HT1080 (cell line): ENCODE measurements at regions not wholly inside any gene's neighbourhood (a gene's known extent, or its start where the extent isn't known, plus 50 kb on each side); places are given as distances from the start of the nearest gene placed in this dataset.
"Not testable (repeated sequence)": the region's sequence is repeated elsewhere in the genome, so short reads cannot be mapped to it uniquely, and the experiment has no call there.

Experiments used
- DNase-seq: peaks from one replicate; pipeline ENCODE4 v3.0.0-alpha.2; 2015; ENCODE audit warnings: low read depth

DNA sequence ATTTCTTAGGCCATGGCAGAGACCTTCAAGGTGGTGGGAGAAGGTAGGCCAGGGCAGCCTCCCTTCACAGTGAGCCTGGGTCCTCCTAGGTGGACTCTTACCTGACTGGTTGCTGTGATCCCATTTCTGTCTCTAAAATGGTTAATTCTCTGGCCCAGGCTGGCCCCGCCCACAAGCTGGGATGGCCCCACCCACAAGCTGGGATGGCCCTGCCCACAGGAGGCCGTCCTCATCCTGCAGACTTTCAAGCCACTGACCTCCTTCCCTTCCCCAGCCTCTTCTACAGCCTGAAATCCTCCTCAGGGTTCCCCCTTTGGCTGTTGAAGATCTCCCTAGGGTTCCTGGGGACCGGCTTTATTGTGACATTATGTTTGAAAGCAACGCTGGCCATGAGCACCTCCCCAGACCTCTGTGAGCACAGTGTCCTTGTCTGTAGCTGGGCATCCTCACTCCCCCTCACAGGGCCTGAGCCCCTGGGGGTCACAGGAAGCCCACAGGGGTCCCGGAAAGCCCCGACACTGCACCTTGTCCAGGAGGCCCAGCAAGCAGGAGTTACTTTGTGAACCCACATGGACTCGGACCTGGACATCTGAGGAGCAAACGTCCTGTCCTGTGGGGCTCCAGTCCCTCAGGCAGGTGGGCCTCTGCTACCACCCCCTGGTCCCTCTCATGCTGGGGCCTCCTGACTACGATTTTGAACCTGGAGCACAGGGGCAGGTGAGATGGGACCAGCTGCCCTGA, 621.7 kb downstream of the MATN1 start:
- DNase-seq, result no peak

DNA sequence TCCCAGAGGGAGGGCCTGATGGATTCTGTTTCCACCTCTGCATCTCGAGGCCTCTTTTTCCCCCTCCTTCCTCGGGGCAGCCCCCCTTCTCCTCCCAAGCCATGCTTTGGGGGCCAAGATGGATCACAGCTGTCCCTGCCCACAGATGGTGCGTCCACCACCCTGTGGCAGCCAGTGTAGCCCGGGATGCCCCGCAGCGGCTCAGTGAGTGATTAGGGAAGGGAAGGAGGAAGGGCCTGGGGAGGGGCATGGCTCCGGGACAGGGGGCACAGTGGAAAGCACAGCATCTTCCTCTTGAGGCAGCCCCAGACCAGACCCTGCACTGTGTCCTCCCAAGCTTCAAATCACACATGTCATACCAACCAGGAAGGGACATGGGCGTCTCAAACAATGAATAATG, 622.4 kb downstream of the MATN1 start:
- DNase-seq, result no peak

GRCh38 chr1:30100524-30100862, 622.9 kb downstream of the MATN1 start:
- no peak for DNase-seq

- no peak for DNase-seq
These were observed 623.5 kb downstream of the MATN1 start for GRCh38 chr1:30099587-30100523.

DNA sequence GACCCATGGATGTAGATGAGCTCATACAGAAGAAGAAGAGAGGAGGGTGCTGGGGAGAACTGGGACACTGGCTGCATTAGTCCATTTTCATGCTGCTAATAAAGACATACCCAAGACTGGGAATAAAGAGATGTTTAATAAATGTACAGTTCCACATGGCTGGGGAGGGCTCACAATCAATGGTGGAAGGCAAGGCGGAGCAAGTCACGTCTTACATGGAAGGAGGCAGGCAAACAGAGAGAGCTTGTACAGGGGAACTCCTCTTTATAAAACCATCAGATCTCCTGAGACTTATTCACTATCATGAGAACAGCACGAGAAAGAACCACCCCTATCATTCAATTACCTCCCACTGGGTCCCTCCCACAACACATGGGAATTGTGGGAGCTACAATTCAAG, 625.5 kb downstream of the MATN1 start:
- not testable (repeated sequence) for DNase-seq

DNA sequence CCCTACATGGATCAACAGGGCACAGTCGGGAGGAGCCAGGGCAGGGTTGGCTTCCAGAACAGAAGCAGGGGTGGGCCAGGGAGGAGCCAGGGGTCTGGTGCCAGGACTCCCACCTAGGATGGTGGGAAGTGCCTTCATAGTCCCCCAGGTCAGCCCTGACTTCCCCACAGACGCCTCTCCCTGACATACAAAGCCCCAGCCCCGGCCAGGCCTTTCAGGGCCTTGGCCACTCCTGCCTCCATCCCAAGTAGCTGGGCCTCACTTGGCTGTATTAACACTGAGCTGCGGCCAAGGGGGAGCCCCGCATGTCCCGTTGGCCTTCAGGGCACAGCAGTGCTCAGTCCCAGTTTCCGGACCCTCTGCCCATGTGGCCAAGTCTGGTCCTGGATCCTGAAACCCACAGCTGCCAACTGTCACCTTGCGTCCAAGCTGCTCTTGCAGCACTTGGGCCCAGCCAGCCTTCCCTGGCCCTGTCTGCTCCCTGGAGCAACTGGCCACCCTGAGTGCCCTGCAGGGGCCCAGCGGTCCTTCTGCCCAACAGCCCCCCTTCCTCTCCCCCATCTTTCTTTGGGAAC, 627.8 kb downstream of the MATN1 start:
- DNase-seq, result no peak

DNA sequence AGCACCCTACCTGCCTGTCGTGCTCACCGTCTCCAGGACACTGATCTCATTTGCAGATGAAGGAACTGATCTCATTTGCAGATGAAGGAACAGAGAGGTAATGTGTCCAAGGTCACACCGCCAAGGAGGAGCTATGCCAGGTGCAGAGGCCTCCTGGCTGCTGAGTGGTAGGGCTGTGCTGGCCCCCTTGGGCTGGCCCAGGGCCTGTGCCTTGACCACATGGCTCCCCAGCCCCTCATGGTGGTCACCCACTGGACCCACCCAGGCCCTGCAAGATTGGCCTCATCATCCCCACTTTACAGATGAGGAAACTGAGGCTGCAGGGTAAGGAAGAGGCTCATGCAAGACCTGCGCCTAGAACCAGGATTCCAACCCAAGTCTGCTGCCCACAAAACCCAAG, 628.3 kb downstream of the MATN1 start:
- DNase-seq, result no peak

GRCh38 chr1:30092051-30092858, 631.1 kb downstream of the MATN1 start:
- no peak for DNase-seq

DNA sequence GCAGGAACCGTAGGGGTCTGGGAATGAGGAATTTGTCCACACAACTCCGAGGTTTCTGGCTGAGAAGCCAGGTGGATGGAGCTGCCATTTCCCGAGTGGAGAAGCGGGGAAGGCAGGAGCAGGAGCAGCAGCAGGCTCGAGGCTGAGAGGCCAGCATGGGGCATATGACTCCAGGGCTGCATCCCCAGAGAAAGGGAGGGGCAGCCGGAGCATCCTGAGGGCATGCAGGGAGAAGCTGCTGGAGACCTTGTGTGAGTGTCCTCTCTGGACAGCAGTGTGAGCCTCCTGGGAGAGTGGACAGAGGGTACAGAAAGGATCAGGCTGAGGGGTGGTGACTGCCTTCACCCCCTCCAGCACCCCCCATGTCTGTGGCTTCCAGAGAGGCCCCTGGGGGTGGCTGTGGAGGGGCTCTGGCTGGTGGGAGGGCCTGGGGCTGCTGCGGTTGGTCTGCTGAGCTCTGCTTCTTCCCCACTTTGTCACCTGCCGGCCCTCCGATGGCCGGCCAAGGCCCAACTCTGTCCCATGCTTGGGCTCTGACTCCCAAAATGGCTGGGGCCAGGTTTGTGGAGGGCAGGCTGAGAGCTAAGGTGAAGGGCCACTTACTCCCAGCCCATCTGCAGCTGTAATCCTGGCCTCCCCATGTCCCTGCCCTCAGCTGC, 633.1 kb downstream of the MATN1 start:
- DNase-seq, result no peak

DNA sequence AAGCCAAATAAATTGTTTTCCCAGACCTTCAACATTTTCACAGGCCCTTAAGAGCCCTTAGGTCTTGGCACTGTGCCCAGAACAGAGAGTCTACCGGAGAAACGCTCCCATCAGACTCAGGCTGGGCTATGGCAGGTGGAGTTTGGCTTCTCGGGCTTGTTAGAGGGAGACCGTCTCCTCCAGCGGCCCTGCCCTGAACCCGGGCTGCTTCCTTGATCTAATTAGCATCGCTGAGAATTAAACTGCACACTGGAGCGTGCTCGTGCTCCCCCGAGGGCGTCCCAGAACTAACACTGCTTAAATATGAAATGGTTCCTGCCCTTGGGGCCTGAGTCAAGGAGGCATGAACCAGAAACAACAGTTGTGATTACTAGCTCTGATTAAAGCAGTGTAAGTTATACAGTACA, 634.4 kb downstream of the MATN1 start:
- no peak for DNase-seq

GRCh38 chr1:30088594-30088993, 634.8 kb downstream of the MATN1 start:
- DNase-seq, result no peak

DNA sequence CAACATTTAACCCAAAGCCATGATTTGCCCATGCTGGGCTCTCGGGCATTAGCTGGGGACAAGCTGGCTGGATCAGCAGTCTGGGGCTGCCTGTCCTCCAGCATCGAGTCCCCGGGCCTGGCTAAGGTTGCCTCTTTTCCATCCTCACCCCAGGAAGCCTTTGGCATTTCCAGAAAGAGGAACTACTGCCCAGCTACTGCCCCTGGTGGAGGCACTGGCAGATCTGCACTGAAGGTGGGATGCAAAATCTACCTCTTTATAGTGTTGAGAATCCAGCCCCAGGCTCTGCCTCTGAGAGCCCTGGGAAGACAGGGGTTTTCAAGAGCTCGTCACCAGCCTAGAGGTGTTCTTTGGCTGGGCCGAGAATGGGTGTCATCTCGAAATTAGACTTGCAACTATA, 635.9 kb downstream of the MATN1 start:
- no peak for DNase-seq

- no peak for DNase-seq
These were observed 637.3 kb downstream of the MATN1 start for GRCh38 chr1:30085811-30086770.

DNA sequence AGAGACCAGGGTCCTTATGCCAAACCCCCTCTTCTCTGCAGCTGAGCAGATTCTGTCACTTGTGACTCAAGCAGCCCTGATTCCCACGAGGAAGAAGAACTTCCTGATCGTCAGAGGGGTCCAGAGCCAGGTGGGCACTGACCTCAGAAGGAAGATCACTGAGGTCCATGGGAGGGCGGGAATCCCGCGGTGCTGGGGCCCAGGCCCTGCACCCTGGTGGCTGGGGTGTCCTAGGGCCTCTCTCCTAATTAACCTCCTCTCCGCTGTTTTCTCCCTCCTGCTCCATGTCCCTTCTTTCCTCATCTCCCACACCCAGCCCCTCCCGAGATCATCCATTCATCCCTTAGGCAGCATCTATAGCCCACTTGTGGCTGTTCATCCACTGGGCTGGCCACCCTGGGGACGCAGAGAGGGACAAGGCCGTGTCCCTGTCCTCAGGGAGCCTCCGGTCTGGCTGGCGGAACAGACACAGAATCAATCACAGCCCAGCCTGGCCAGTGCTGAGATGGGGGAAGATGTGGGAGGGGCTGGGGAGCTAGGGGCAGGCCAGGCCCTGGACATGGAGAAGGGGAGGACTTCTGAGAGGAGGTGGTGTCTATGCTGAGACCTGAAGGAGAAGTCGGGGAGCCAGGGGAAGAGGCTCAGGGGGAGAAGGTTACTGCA, 638.3 kb downstream of the MATN1 start:
- DNase-seq, result no peak

DNA sequence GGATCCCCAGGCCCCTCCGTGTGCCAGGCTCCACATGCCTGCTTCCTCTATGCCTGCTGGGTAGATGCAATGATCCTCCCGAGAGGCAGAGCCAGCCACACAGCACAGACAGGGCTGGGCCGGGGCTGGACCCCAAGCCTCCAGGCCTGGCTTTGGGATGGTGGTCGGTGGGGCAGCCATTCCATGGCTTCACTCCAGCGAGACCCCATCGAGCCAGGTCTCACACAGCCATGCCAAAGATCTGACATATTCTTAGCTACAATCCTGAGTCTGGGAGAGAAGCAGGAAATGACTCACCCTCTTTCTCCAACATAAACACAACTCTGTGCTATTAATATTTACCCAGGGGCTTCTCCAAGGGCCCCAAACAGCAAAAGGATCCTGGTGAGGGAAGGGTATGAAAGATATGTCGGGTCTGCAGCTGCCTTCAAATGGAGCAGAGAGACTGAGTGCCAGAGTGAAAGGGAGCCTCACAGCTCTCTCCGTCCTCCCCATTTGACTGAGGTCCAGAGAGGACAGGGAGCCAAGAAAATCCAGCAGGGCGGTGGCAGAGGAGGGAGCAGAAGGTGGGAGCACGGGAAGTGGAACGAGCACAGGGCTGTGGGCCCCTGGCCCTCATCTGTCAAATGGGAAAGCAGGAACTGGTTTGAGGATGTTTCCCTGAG, 639.5 kb downstream of the MATN1 start:
- peak; percentile 73 for DNase-seq

GRCh38 chr1:30081379-30082102, 641.8 kb downstream of the MATN1 start:
- no peak for DNase-seq

GRCh38 chr1:30075916-30076315, 647.5 kb downstream of the MATN1 start:
- not testable (repeated sequence) for DNase-seq
